ENCODE measurements at regions not wholly inside any gene's neighbourhood (a gene's known extent, or its start where the extent isn't known, plus 50 kb on each side); places are given as distances from the start of the nearest gene placed in this dataset.

DNA sequence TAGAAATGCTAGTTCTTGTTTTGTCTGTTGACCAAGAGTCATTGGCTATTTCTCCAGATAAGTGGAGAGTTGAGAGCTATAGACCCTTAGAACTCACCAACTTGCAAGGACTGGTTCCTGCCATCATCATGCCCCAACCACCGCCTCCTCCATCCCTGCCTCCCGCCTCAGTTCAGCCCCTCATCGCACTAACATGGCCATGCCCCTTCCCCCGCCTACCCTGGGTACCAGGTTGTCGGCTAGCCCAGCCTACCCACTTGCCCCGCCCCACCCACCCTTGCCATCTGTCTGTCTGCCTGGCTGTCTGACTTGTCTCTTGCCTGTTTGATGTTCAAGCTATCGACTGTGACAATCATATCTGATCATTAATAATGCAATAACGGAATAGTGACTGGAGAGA is 154.1 kb downstream of the TRIM29 start:
- WGBS (ENCODE audit: insufficient coverage), result 86% methylated on average over 7 of the region's 8 CpGs
- intact Hi-C loops (cut with micrococcal nuclease), result no loop called here
- ATAC-seq, result no peak
- Histone ChIP-seq H3K4me1 (ENCODE audit: control insufficient read depth, insufficient read depth, low read length) (no peaks in the 10 kb centered on the region), H3K36me3 (ENCODE audit: control insufficient read depth, insufficient read depth, low read length) (no peaks in the 10 kb centered on the region), H3K27ac (ENCODE audit: low read length) (no peak overlapping the region), H3K27me3 (ENCODE audit: control insufficient read depth, insufficient read depth, low read length) (no peaks in the 10 kb centered on the region), H3K9me3 (ENCODE audit: control insufficient read depth, insufficient read depth, low read length) (no peaks in the 10 kb centered on the region), H3K4me3 (ENCODE audit: low read length) (no peak overlapping the region)
- TF ChIP-seq CTCF (IDR thresholded peaks at IDR 0.05), result no peak
- no peak overlapping the region for H3K4me3 Mint-ChIP-seq
- H3K27ac Mint-ChIP-seq, result no peak overlapping the region
- DNase-seq, result no peak
- H3K36me3 Mint-ChIP-seq, result no peaks in the 10 kb centered on the region
- peaks cover 17 to 47% of the 10 kb centered on the region in 2 donors for H3K27me3 Mint-ChIP-seq (ENCODE audit: low read depth in 2 of 2)
- no peaks in the 10 kb centered on the region for H3K4me1 Mint-ChIP-seq
- H3K9me3 Mint-ChIP-seq, result no peaks in the 10 kb centered on the region

- Histone ChIP-seq H3K36me3 (ENCODE audit: control insufficient read depth, insufficient read depth, low read length) (no peaks in the 10 kb centered on the region), H3K4me1 (ENCODE audit: control insufficient read depth, insufficient read depth, low read length) (no peaks in the 10 kb centered on the region), H3K9me3 (ENCODE audit: control insufficient read depth, insufficient read depth, low read length) (no peaks in the 10 kb centered on the region), H3K4me3 (ENCODE audit: low read length) (no peak overlapping the region), H3K27me3 (ENCODE audit: control insufficient read depth, insufficient read depth, low read length) (no peaks in the 10 kb centered on the region), H3K27ac (ENCODE audit: low read length) (no peak overlapping the region)
- ATAC-seq (no peak), DNase-seq (no peak)
- H3K4me3 Mint-ChIP-seq, result no peak overlapping the region
- no peak overlapping the region for H3K27ac Mint-ChIP-seq
- intact Hi-C loops (cut with micrococcal nuclease), result no loop called here
- no peak for TF ChIP-seq CTCF (IDR thresholded peaks at IDR 0.05)
- 48% methylated on average over 5 of the region's 5 CpGs for WGBS (ENCODE audit: insufficient coverage)
- H3K36me3 Mint-ChIP-seq, result no peaks in the 10 kb centered on the region
- no peaks in the 10 kb centered on the region for H3K4me1 Mint-ChIP-seq
- H3K27me3 Mint-ChIP-seq (ENCODE audit: low read depth in 2 of 2), result peaks cover 17 to 52% of the 10 kb centered on the region in 2 donors
- no peaks in the 10 kb centered on the region for H3K9me3 Mint-ChIP-seq
These were observed 154.6 kb downstream of the TRIM29 start for GRCh38 chr11:119983240-119983732.

GRCh38 chr11:119982517-119983239 is 155.2 kb downstream of the TRIM29 start:
- no peaks in the 10 kb centered on the region for H3K9me3 ChIP-seq (ENCODE audit: control insufficient read depth, insufficient read depth, low read length)
- TF ChIP-seq CTCF (IDR thresholded peaks at IDR 0.05), result no peak
- no peak overlapping the region for H3K27ac Mint-ChIP-seq
- H3K27me3 ChIP-seq (ENCODE audit: control insufficient read depth, insufficient read depth, low read length), result no peaks in the 10 kb centered on the region
- intact Hi-C loops (cut with micrococcal nuclease), result no loop called here
- no peaks in the 10 kb centered on the region for H3K36me3 Mint-ChIP-seq
- H3K4me3 ChIP-seq (ENCODE audit: low read length), result no peak overlapping the region
- no peaks in the 10 kb centered on the region for H3K4me1 Mint-ChIP-seq
- 78% methylated on average over 16 of the region's 16 CpGs for WGBS (ENCODE audit: insufficient coverage)
- ATAC-seq (no peak), DNase-seq (no peak)
- H3K27me3 Mint-ChIP-seq (ENCODE audit: low read depth in 2 of 2), result peaks cover 15 to 51% of the 10 kb centered on the region in 2 donors
- no peaks in the 10 kb centered on the region for H3K36me3 ChIP-seq (ENCODE audit: control insufficient read depth, insufficient read depth, low read length)
- no peak overlapping the region for H3K27ac ChIP-seq (ENCODE audit: low read length)
- no peaks in the 10 kb centered on the region for H3K4me1 ChIP-seq (ENCODE audit: control insufficient read depth, insufficient read depth, low read length)
- no peak overlapping the region for H3K4me3 Mint-ChIP-seq
- H3K9me3 Mint-ChIP-seq, result no peaks in the 10 kb centered on the region

DNA sequence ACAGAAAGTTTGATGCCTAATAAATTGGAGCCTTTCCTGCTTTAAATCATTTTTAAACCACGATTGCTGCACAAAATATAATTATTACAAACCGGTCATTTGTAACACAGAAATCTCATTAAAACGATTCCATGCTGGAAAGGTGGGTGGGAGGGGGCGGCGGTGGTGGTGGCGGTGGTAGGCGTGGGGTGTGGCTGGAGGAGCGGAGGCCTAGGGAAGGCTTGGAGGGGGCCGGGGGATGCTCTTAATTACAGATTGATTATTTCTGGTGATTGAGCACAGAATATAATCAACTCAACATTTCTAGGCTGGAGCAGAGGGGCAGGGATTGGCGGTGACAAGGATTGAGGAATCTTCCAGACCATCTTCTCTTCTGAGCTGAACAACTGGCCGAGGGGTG is 157.5 kb downstream of the TRIM29 start:
- intact Hi-C loops (cut with micrococcal nuclease), result no loop called here
- Histone ChIP-seq H3K4me3 (ENCODE audit: low read length) (no peak overlapping the region), H3K9me3 (ENCODE audit: control insufficient read depth, insufficient read depth, low read length) (no peaks in the 10 kb centered on the region), H3K36me3 (ENCODE audit: control insufficient read depth, insufficient read depth, low read length) (no peaks in the 10 kb centered on the region), H3K27ac (ENCODE audit: low read length) (no peak overlapping the region), H3K27me3 (ENCODE audit: control insufficient read depth, insufficient read depth, low read length) (peaks cover 2% of the 10 kb centered on the region), H3K4me1 (ENCODE audit: control insufficient read depth, insufficient read depth, low read length) (no peaks in the 10 kb centered on the region)
- no peak for TF ChIP-seq CTCF (IDR thresholded peaks at IDR 0.05)
- Mint-ChIP-seq H3K9me3 (no peaks in the 10 kb centered on the region), H3K36me3 (no peaks in the 10 kb centered on the region), H3K4me1 (no peaks in the 10 kb centered on the region), H3K4me3 (no peak overlapping the region), H3K27ac (no peak overlapping the region), H3K27me3 (ENCODE audit: low read depth in 2 of 2) (peaks cover 18 to 54% of the 10 kb centered on the region in 2 donors)
- DNase-seq (no peak), ATAC-seq (no peak)
- WGBS (ENCODE audit: insufficient coverage), result 93% methylated on average over 6 of the region's 11 CpGs
